ENCODE measurements at regions not wholly inside any gene's neighbourhood (a gene's known extent, or its start where the extent isn't known, plus 50 kb on each side); places are given as distances from the start of the nearest gene placed in this dataset.

- intact Hi-C loops (cut with DNase I) = no loop called here
- H3K9me3 ChIP-seq = no peaks in the 10 kb centered on the region
- DNase-seq (no peak), ATAC-seq (no peak)
- no peak overlapping the region for H3K27ac ChIP-seq
- H3K4me1 ChIP-seq = no peaks in the 10 kb centered on the region
- no peaks in the 10 kb centered on the region for H3K36me3 ChIP-seq
- H3K27me3 ChIP-seq = no peaks in the 10 kb centered on the region
- no peak overlapping the region for H3K4me3 ChIP-seq
- TF ChIP-seq CTCF (IDR thresholded peaks at IDR 0.05) = no peak
Observed at GRCh38 chr3:104734627-104735026, 632.1 kb upstream of the ALCAM start.

- ATAC-seq = no peak
- intact Hi-C loops (cut with DNase I) = no loop called here
- Histone ChIP-seq H3K4me1 (no peaks in the 10 kb centered on the region), H3K9me3 (no peaks in the 10 kb centered on the region), H3K36me3 (no peaks in the 10 kb centered on the region), H3K4me3 (no peak overlapping the region), H3K27ac (no peak overlapping the region), H3K27me3 (no peaks in the 10 kb centered on the region)
- DNase-seq = no peak
- TF ChIP-seq CTCF (IDR thresholded peaks at IDR 0.05) = no peak
Observed at GRCh38 chr3:104735691-104736090, 631.0 kb upstream of the ALCAM start.

- Histone ChIP-seq H3K36me3 (no peaks in the 10 kb centered on the region), H3K4me1 (no peaks in the 10 kb centered on the region), H3K9me3 (no peaks in the 10 kb centered on the region), H3K27me3 (no peaks in the 10 kb centered on the region), H3K4me3 (no peak overlapping the region), H3K27ac (no peak overlapping the region)
- no peak for TF ChIP-seq CTCF (IDR thresholded peaks at IDR 0.05)
- DNase-seq = no peak
- intact Hi-C loops (cut with DNase I) = no loop called here
- ATAC-seq = no peak
Observed at GRCh38 chr3:104738271-104738670, 628.4 kb upstream of the ALCAM start.

- no peaks in the 10 kb centered on the region for H3K4me1 ChIP-seq
- DNase-seq (no peak), ATAC-seq (no peak)
- H3K9me3 ChIP-seq = no peaks in the 10 kb centered on the region
- no peak overlapping the region for H3K4me3 ChIP-seq
- no peaks in the 10 kb centered on the region for H3K27me3 ChIP-seq
- H3K36me3 ChIP-seq = no peaks in the 10 kb centered on the region
- TF ChIP-seq CTCF (IDR thresholded peaks at IDR 0.05) = no peak
- intact Hi-C loops (cut with DNase I) = no loop called here
- no peak overlapping the region for H3K27ac ChIP-seq
Observed at GRCh38 chr3:104740874-104741379, 625.8 kb upstream of the ALCAM start.

- Histone ChIP-seq H3K4me1 (no peaks in the 10 kb centered on the region), H3K27ac (no peak overlapping the region), H3K36me3 (no peaks in the 10 kb centered on the region), H3K4me3 (no peak overlapping the region), H3K9me3 (no peaks in the 10 kb centered on the region), H3K27me3 (no peaks in the 10 kb centered on the region)
- no peak for DNase-seq
- no peak for ATAC-seq
- intact Hi-C loops (cut with DNase I) = no loop called here
- no peak for TF ChIP-seq CTCF (IDR thresholded peaks at IDR 0.05)
Observed at GRCh38 chr3:104742044-104742443, 624.7 kb upstream of the ALCAM start.

- Histone ChIP-seq H3K4me3 (no peak overlapping the region), H3K27ac (no peak overlapping the region), H3K27me3 (no peaks in the 10 kb centered on the region), H3K4me1 (no peaks in the 10 kb centered on the region), H3K36me3 (no peaks in the 10 kb centered on the region), H3K9me3 (no peaks in the 10 kb centered on the region)
- no peak for TF ChIP-seq CTCF (IDR thresholded peaks at IDR 0.05)
- intact Hi-C loops (cut with DNase I) = no loop called here
- no peak for DNase-seq
- ATAC-seq = no peak
Observed at GRCh38 chr3:104745313-104745712, 621.4 kb upstream of the ALCAM start.

Measured in upper lobe of right lung (tissue), 1 donor.